ENCODE measurements at regions not wholly inside any gene's neighbourhood (a gene's known extent, or its start where the extent isn't known, plus 50 kb on each side); places are given as distances from the start of the nearest gene placed in this dataset.

DNA sequence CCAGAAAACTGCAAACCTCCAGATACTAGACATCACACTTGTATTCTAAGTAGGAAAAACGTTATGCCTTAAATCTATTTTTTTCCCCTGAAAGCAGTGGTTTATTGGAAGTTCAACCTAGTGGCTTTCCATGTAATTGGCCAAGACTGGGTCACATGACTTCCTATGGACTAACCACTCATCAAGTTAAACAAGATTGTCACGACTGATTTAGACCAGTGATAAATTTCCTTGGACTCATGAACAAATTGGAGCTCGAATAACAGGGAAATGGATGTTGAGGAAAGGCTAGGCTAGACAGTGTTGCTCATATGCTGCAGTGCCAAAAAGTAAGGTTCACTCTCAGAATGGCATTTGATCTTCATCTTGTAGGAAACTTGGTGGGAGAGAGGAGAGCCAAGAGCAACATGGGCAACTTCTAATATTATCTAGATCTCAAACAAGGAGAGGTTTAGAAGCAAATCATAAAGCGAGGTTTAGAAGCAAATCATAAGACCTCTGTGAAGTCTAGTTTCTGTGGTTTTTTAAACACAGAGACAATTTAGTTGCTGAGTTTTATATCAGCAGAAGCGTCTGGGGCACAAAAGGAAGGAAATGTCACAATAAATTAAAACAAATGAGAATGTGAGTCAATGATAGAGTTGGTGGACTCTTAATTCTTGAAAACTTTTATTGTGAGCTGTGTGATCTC is 165.6 kb upstream of the BOD1L1 start:
- TF ChIP-seq POLR2A (IDR thresholded peaks at IDR 0.05): no peak
- TF ChIP-seq, protein P1, sequence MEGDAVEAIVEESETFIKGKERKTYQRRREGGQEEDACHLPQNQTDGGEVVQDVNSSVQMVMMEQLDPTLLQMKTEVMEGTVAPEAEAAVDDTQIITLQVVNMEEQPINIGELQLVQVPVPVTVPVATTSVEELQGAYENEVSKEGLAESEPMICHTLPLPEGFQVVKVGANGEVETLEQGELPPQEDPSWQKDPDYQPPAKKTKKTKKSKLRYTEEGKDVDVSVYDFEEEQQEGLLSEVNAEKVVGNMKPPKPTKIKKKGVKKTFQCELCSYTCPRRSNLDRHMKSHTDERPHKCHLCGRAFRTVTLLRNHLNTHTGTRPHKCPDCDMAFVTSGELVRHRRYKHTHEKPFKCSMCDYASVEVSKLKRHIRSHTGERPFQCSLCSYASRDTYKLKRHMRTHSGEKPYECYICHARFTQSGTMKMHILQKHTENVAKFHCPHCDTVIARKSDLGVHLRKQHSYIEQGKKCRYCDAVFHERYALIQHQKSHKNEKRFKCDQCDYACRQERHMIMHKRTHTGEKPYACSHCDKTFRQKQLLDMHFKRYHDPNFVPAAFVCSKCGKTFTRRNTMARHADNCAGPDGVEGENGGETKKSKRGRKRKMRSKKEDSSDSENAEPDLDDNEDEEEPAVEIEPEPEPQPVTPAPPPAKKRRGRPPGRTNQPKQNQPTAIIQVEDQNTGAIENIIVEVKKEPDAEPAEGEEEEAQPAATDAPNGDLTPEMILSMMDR (IDR thresholded peaks at IDR 0.05 in 4 of 5, conservative IDR thresholded peaks at IDR 0.05 in 1 of 5): no peak

Data from gastrocnemius medialis (tissue), 4 donors.